ENCODE measurements at regions not wholly inside any gene's neighbourhood (a gene's known extent, or its start where the extent isn't known, plus 50 kb on each side); places are given as distances from the start of the nearest gene placed in this dataset.

DNA sequence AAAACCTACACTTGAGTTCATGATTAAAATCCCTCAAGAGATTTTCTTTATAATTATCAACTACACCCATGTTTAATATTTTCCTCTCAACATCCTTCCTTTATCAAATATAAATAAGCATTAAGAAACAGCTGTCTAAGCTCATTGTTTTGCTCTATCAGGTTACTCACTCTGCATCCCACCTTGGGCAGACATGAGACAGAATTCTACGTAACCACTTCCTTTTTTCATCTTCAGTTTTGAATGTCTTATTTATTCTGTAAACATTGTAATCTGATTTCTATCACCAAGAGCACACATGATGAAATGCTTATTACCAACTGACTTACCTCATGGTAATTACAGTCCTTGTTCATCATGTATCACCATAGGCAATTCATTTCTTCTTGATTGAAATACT, 1256.6 kb upstream of the ATXN8OS start (continued):
- TF ChIP-seq, protein P1, sequence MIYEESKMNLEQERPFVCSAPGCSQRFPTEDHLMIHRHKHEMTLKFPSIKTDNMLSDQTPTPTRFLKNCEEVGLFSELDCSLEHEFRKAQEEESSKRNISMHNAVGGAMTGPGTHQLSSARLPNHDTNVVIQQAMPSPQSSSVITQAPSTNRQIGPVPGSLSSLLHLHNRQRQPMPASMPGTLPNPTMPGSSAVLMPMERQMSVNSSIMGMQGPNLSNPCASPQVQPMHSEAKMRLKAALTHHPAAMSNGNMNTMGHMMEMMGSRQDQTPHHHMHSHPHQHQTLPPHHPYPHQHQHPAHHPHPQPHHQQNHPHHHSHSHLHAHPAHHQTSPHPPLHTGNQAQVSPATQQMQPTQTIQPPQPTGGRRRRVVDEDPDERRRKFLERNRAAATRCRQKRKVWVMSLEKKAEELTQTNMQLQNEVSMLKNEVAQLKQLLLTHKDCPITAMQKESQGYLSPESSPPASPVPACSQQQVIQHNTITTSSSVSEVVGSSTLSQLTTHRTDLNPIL (CRISPR knock-in tag; IDR thresholded peaks at IDR 0.05; ENCODE audit: low read depth) = no peak
- TF ChIP-seq CSDC2 (CRISPR knock-in tag; IDR thresholded peaks at IDR 0.05) (no peak), ARNTL (CRISPR knock-in tag; IDR thresholded peaks at IDR 0.05; ENCODE audit: borderline replicate concordance, low read depth) (no peak), PPARA (CRISPR knock-in tag; IDR thresholded peaks at IDR 0.05; ENCODE audit: borderline replicate concordance) (no peak), SNAI2 (CRISPR knock-in tag; IDR thresholded peaks at IDR 0.05) (no peak)

DNA sequence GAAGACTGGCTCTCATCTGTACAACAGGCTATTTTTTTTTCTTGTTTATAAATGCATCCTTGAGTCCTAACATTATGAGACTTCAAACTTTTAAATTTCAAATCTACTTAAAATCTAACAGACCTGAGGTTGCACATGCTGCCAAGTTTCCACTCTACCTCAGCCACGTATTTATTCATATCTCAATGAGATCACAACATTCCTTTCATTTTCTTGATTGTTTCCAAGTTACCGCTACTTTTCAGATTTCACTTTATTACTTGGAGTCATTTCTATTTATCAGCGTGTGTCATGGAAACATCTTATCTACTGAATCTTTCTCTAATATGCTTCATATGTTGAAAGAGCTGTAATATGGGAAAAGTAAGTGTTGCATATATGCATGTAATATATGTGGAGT, 1257.5 kb upstream of the ATXN8OS start:
- ATAC-seq = peak; percentile 76
- TF ChIP-seq ZNF565 (CRISPR knock-in tag; conservative IDR thresholded peaks at IDR 0.05; ENCODE audit: low read depth) (no peak), TCF4 (CRISPR knock-in tag; IDR thresholded peaks at IDR 0.05; ENCODE audit: borderline replicate concordance) (no peak), ZNF8 (CRISPR knock-in tag; IDR thresholded peaks at IDR 0.05) (no peak), TOX (CRISPR knock-in tag; IDR thresholded peaks at IDR 0.05; ENCODE audit: borderline replicate concordance) (peak; percentile 4; the same call in 1 of the 2 replicates), CSDC2 (CRISPR knock-in tag; IDR thresholded peaks at IDR 0.05) (0 out of 2 replicates have a peak, but pooled peaks have one; percentile 32), ZNF70 (CRISPR knock-in tag; IDR thresholded peaks at IDR 0.05) (no peak), ARNTL (CRISPR knock-in tag; IDR thresholded peaks at IDR 0.05; ENCODE audit: borderline replicate concordance, low read depth) (no peak), ESRRG (CRISPR knock-in tag; IDR thresholded peaks at IDR 0.05) (peak; percentile 56; the same call in 1 of the 2 replicates), GLIS3 (CRISPR knock-in tag; IDR thresholded peaks at IDR 0.05) (no peak), ZFP3 (CRISPR knock-in tag; IDR thresholded peaks at IDR 0.05) (0 out of 2 replicates have a peak, but pooled peaks have one; percentile 21), ISL1 (CRISPR knock-in tag; IDR thresholded peaks at IDR 0.05) (peak; percentile 95), ZC3H10 (CRISPR knock-in tag; IDR thresholded peaks at IDR 0.05) (no peak)
- TF ChIP-seq, protein P1 (CRISPR knock-in tag; IDR thresholded peaks at IDR 0.05; ENCODE audit: low read depth) = peak; percentile 89

DNA sequence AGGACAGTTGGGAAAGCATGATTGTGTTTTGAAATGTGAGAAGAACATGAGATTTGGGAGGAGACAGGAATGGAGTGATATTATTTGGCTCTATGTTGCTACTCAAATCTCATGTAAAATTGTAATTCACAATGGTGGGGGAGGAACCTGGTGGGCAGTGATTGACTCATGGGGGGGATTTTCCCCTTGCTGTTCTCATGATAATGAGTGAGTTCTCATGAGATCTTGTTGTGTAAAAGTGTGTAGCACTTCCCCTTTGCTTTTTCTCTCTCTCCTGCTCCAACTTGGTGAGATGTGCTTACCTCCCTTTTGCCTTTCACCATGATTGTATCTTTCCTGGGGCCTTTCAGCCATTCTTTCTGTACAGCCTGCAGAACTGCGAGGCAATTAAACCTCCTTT, 1261.0 kb upstream of the ATXN8OS start:
- ATAC-seq = no peak
- no peak for TF ChIP-seq ESRRG (CRISPR knock-in tag; IDR thresholded peaks at IDR 0.05)
- no peak for TF ChIP-seq OSR1 (CRISPR knock-in tag; IDR thresholded peaks at IDR 0.05)
- no peak for TF ChIP-seq BACH2 (CRISPR knock-in tag; IDR thresholded peaks at IDR 0.05; ENCODE audit: borderline replicate concordance)

DNA sequence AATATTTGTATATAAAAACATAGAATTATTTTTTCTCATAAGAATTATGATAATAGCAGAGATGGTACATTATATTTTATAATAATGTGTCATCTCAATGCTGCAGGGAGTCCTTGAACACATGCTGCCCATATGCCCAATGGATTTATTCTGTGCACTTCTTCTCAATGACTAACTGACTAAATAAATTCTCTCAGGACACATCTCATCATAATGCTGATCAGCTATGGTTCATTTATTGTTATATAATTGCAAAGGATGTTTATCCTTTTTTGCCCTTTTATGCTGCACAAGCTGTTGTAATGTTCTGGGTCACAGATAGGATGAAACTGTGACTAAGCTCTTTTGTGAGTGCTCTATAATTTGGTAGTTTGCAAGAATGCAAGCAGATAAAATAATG, 1273.3 kb upstream of the ATXN8OS start:
- no peak for ATAC-seq
- no peak for TF ChIP-seq ESRRG (CRISPR knock-in tag; IDR thresholded peaks at IDR 0.05)
- TF ChIP-seq, protein P2, sequence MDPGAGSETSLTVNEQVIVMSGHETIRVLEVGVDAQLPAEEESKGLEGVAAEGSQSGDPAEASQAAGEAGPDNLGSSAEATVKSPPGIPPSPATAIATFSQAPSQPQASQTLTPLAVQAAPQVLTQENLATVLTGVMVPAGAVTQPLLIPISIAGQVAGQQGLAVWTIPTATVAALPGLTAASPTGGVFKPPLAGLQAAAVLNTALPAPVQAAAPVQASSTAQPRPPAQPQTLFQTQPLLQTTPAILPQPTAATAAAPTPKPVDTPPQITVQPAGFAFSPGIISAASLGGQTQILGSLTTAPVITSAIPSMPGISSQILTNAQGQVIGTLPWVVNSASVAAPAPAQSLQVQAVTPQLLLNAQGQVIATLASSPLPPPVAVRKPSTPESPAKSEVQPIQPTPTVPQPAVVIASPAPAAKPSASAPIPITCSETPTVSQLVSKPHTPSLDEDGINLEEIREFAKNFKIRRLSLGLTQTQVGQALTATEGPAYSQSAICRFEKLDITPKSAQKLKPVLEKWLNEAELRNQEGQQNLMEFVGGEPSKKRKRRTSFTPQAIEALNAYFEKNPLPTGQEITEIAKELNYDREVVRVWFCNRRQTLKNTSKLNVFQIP (CRISPR knock-in tag; IDR thresholded peaks at IDR 0.05; ENCODE audit: borderline replicate concordance, low read depth) = no peak
- TF ChIP-seq, protein P3, sequence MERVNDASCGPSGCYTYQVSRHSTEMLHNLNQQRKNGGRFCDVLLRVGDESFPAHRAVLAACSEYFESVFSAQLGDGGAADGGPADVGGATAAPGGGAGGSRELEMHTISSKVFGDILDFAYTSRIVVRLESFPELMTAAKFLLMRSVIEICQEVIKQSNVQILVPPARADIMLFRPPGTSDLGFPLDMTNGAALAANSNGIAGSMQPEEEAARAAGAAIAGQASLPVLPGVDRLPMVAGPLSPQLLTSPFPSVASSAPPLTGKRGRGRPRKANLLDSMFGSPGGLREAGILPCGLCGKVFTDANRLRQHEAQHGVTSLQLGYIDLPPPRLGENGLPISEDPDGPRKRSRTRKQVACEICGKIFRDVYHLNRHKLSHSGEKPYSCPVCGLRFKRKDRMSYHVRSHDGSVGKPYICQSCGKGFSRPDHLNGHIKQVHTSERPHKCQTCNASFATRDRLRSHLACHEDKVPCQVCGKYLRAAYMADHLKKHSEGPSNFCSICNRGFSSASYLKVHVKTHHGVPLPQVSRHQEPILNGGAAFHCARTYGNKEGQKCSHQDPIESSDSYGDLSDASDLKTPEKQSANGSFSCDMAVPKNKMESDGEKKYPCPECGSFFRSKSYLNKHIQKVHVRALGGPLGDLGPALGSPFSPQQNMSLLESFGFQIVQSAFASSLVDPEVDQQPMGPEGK (CRISPR knock-in tag; IDR thresholded peaks at IDR 0.05; ENCODE audit: borderline replicate concordance) = no peak
- TF ChIP-seq TCF4 (CRISPR knock-in tag; IDR thresholded peaks at IDR 0.05; ENCODE audit: borderline replicate concordance) = no peak
- no peak for TF ChIP-seq ZC3H10 (CRISPR knock-in tag; IDR thresholded peaks at IDR 0.05)
- TF ChIP-seq ZNF565 (CRISPR knock-in tag; conservative IDR thresholded peaks at IDR 0.05; ENCODE audit: low read depth) = no peak
- TF ChIP-seq SNAI2 (CRISPR knock-in tag; IDR thresholded peaks at IDR 0.05) = no peak
- TF ChIP-seq ZFP30 (CRISPR knock-in tag; IDR thresholded peaks at IDR 0.05) = no peak
- no peak for TF ChIP-seq ZNF70 (CRISPR knock-in tag; IDR thresholded peaks at IDR 0.05)
- no peak for TF ChIP-seq PPARA (CRISPR knock-in tag; IDR thresholded peaks at IDR 0.05; ENCODE audit: borderline replicate concordance)
- no peak for TF ChIP-seq OSR1 (CRISPR knock-in tag; IDR thresholded peaks at IDR 0.05)
- TF ChIP-seq CSDC2 (CRISPR knock-in tag; IDR thresholded peaks at IDR 0.05) = no peak
- no peak for TF ChIP-seq ZFP3 (CRISPR knock-in tag; IDR thresholded peaks at IDR 0.05)
- no peak for TF ChIP-seq ARNTL (CRISPR knock-in tag; IDR thresholded peaks at IDR 0.05; ENCODE audit: borderline replicate concordance, low read depth)

DNA sequence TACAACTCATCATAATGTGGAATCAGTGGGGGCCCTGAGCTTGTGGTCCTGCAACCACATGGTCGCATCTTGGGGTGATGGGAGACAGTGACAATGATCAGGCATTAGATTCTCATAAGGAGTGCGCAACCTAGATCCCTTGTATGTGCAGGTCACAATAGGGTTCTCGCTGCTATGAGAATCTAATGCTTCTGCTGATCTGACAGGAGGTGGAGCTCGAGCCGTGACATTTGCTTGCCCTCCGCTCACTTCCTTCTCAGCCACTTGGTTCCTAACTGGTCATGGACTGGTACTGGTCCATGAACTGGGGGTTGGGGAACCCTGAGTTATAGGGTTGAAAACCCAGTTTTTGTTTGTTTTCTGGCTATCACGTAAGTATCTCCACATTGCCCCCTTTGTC, 1290.9 kb upstream of the ATXN8OS start:
- no peak for ATAC-seq
- TF ChIP-seq ESRRG (CRISPR knock-in tag; IDR thresholded peaks at IDR 0.05) = no peak
- TF ChIP-seq ZFP3 (CRISPR knock-in tag; IDR thresholded peaks at IDR 0.05) = no peak
- no peak for TF ChIP-seq ZFP30 (CRISPR knock-in tag; IDR thresholded peaks at IDR 0.05)
- no peak for TF ChIP-seq TOX (CRISPR knock-in tag; IDR thresholded peaks at IDR 0.05; ENCODE audit: borderline replicate concordance)
- TF ChIP-seq TCF4 (CRISPR knock-in tag; IDR thresholded peaks at IDR 0.05; ENCODE audit: borderline replicate concordance) = no peak
- TF ChIP-seq, protein P1 (CRISPR knock-in tag; IDR thresholded peaks at IDR 0.05; ENCODE audit: low read depth) = no peak
- TF ChIP-seq, protein P2 (CRISPR knock-in tag; IDR thresholded peaks at IDR 0.05; ENCODE audit: borderline replicate concordance, low read depth) = no peak
- no peak for TF ChIP-seq ZNF70 (CRISPR knock-in tag; IDR thresholded peaks at IDR 0.05)
